ENCODE measurements at regions not wholly inside any gene's neighbourhood (a gene's known extent, or its start where the extent isn't known, plus 50 kb on each side); places are given as distances from the start of the nearest gene placed in this dataset.

GRCh38 chr2:3911882-3912455 lies 208.6 kb downstream of the DCDC2C start:
- Histone ChIP-seq H3K9ac (ENCODE audit: low read depth, low read length) (no peak overlapping the region), H4K20me1 (ENCODE audit: insufficient read depth, low read length) (no peaks in the 10 kb centered on the region), H3K36me3 (ENCODE audit: insufficient read depth, low read length) (no peaks in the 10 kb centered on the region), H3K27me3 (ENCODE audit: insufficient read depth, low read length, poor library complexity) (no peaks in the 10 kb centered on the region), H3K27ac (ENCODE audit: low read length) (no peak overlapping the region), H3K79me2 (ENCODE audit: insufficient read depth, low read length) (no peaks in the 10 kb centered on the region), H3K4me2 (ENCODE audit: insufficient read depth, low read length) (no peak overlapping the region), H3K9me3 (ENCODE audit: insufficient read depth, low read length, severe bottlenecking) (peaks cover 4% of the 10 kb centered on the region), H2AFZ (ENCODE audit: low read depth, low read length) (no peak overlapping the region), H3K4me3 (ENCODE audit: low read depth in 1 of 2, low read length in 2 of 2) (no peak overlapping the region), H3K4me1 (ENCODE audit: insufficient read depth, low read length) (no peaks in the 10 kb centered on the region)
- TF ChIP-seq EZH2 (IDR thresholded peaks at IDR 0.05; ENCODE audit: borderline replicate concordance, low read depth, low read length, severe bottlenecking) (no peak), CTCF (IDR thresholded peaks at IDR 0.05; ENCODE audit: borderline replicate concordance, extremely low read depth, low read length, poor library complexity, severe bottlenecking) (no peak)
- no peak for DNase-seq
- ATAC-seq (ENCODE audit: insufficient read depth, low read depth): no peak

GRCh38 chr2:3913166-3913565 lies 209.8 kb downstream of the DCDC2C start:
- ATAC-seq (ENCODE audit: insufficient read depth, low read depth) (no peak), DNase-seq (no peak)
- Histone ChIP-seq H3K9me3 (ENCODE audit: insufficient read depth, low read length, severe bottlenecking) (no peaks in the 10 kb centered on the region), H3K27ac (ENCODE audit: low read length) (no peak overlapping the region), H3K4me3 (ENCODE audit: low read depth in 1 of 2, low read length in 2 of 2) (no peak overlapping the region), H2AFZ (ENCODE audit: low read depth, low read length) (no peak overlapping the region), H4K20me1 (ENCODE audit: insufficient read depth, low read length) (no peaks in the 10 kb centered on the region), H3K36me3 (ENCODE audit: insufficient read depth, low read length) (no peaks in the 10 kb centered on the region), H3K4me1 (ENCODE audit: insufficient read depth, low read length) (no peaks in the 10 kb centered on the region), H3K4me2 (ENCODE audit: insufficient read depth, low read length) (no peak overlapping the region), H3K79me2 (ENCODE audit: insufficient read depth, low read length) (no peaks in the 10 kb centered on the region), H3K27me3 (ENCODE audit: insufficient read depth, low read length, poor library complexity) (no peaks in the 10 kb centered on the region), H3K9ac (ENCODE audit: low read depth, low read length) (no peak overlapping the region)
- TF ChIP-seq EZH2 (IDR thresholded peaks at IDR 0.05; ENCODE audit: borderline replicate concordance, low read depth, low read length, severe bottlenecking) (no peak), CTCF (IDR thresholded peaks at IDR 0.05; ENCODE audit: borderline replicate concordance, extremely low read depth, low read length, poor library complexity, severe bottlenecking) (no peak)

GRCh38 chr2:3914241-3914640 lies 210.9 kb downstream of the DCDC2C start:
- Histone ChIP-seq H3K4me1 (ENCODE audit: insufficient read depth, low read length) (no peaks in the 10 kb centered on the region), H3K9ac (ENCODE audit: low read depth, low read length) (no peak overlapping the region), H3K79me2 (ENCODE audit: insufficient read depth, low read length) (no peaks in the 10 kb centered on the region), H3K4me3 (ENCODE audit: low read depth in 1 of 2, low read length in 2 of 2) (no peak overlapping the region), H3K27me3 (ENCODE audit: insufficient read depth, low read length, poor library complexity) (no peaks in the 10 kb centered on the region), H3K27ac (ENCODE audit: low read length) (no peak overlapping the region), H3K36me3 (ENCODE audit: insufficient read depth, low read length) (no peaks in the 10 kb centered on the region), H3K4me2 (ENCODE audit: insufficient read depth, low read length) (no peak overlapping the region), H4K20me1 (ENCODE audit: insufficient read depth, low read length) (no peaks in the 10 kb centered on the region), H2AFZ (ENCODE audit: low read depth, low read length) (no peak overlapping the region), H3K9me3 (ENCODE audit: insufficient read depth, low read length, severe bottlenecking) (no peaks in the 10 kb centered on the region)
- DNase-seq: no peak
- TF ChIP-seq EZH2 (IDR thresholded peaks at IDR 0.05; ENCODE audit: borderline replicate concordance, low read depth, low read length, severe bottlenecking): no peak
- TF ChIP-seq CTCF (IDR thresholded peaks at IDR 0.05; ENCODE audit: borderline replicate concordance, extremely low read depth, low read length, poor library complexity, severe bottlenecking): no peak
- ATAC-seq (ENCODE audit: insufficient read depth, low read depth): no peak

- no peaks in the 10 kb centered on the region for H3K27me3 ChIP-seq (ENCODE audit: insufficient read depth, low read length, poor library complexity)
- no peaks in the 10 kb centered on the region for H3K4me1 ChIP-seq (ENCODE audit: insufficient read depth, low read length)
- H3K27ac ChIP-seq (ENCODE audit: low read length): no peak overlapping the region
- H3K4me2 ChIP-seq (ENCODE audit: insufficient read depth, low read length): no peak overlapping the region
- no peaks in the 10 kb centered on the region for H3K9me3 ChIP-seq (ENCODE audit: insufficient read depth, low read length, severe bottlenecking)
- no peak for ATAC-seq (ENCODE audit: insufficient read depth, low read depth)
- H3K36me3 ChIP-seq (ENCODE audit: insufficient read depth, low read length): no peaks in the 10 kb centered on the region
- TF ChIP-seq EZH2 (IDR thresholded peaks at IDR 0.05; ENCODE audit: borderline replicate concordance, low read depth, low read length, severe bottlenecking): no peak
- no peak for TF ChIP-seq CTCF (IDR thresholded peaks at IDR 0.05; ENCODE audit: borderline replicate concordance, extremely low read depth, low read length, poor library complexity, severe bottlenecking)
- no peak overlapping the region for H3K9ac ChIP-seq (ENCODE audit: low read depth, low read length)
- H3K79me2 ChIP-seq (ENCODE audit: insufficient read depth, low read length): no peaks in the 10 kb centered on the region
- H3K4me3 ChIP-seq (ENCODE audit: low read depth in 1 of 2, low read length in 2 of 2): no peak overlapping the region
- H4K20me1 ChIP-seq (ENCODE audit: insufficient read depth, low read length): no peaks in the 10 kb centered on the region
- no peak overlapping the region for H2AFZ ChIP-seq (ENCODE audit: low read depth, low read length)
- DNase-seq: no peak
These were observed 223.7 kb downstream of the DCDC2C start for GRCh38 chr2:3927031-3927430.

All from DND-41 (cell line).